Nephron progenitor cell (in vitro differentiated cells): ENCODE measurements at regions not wholly inside any gene's neighbourhood (a gene's known extent, or its start where the extent isn't known, plus 50 kb on each side); places are given as distances from the start of the nearest gene placed in this dataset.

Experiments used
- DNase-seq: peaks from one replicate; pipeline ENCODE4 v3.0.0; 2021
- H3K27ac Mint-ChIP-seq: 2 replicates; pipeline ENCODE4 v1.8.0; 2021; ENCODE audit warnings: mild to moderate bottlenecking, moderate library complexity, mixed read lengths
- H3K27me3 Mint-ChIP-seq: 2 replicates; pipeline ENCODE4 v1.8.0; 2021; ENCODE audit warnings: mild to moderate bottlenecking, low read depth, mixed read lengths; ENCODE audit not compliant: poor library complexity
- H3K36me3 Mint-ChIP-seq: 2 replicates; pipeline ENCODE4 v1.8.0; 2021; ENCODE audit warnings: low read depth, mixed read lengths
- H3K4me1 Mint-ChIP-seq: 2 replicates; pipeline ENCODE4 v1.8.0; 2021; ENCODE audit warnings: mixed read lengths
- H3K4me3 Mint-ChIP-seq: 2 replicates; pipeline ENCODE4 v1.8.0; 2021; ENCODE audit warnings: mild to moderate bottlenecking, moderate library complexity, mixed read lengths
- H3K9me3 Mint-ChIP-seq: 2 replicates; pipeline ENCODE4 v1.8.0; 2021; ENCODE audit warnings: mild to moderate bottlenecking, moderate library complexity, mixed read lengths
- CTCF ChIP-seq: fragments of 200-600 bp; sonication (generic); IDR thresholded peaks from 2 replicates; pipeline ENCODE4 v1.5.0; 2021; ENCODE audit warnings: antibody characterized with exemption

DNA sequence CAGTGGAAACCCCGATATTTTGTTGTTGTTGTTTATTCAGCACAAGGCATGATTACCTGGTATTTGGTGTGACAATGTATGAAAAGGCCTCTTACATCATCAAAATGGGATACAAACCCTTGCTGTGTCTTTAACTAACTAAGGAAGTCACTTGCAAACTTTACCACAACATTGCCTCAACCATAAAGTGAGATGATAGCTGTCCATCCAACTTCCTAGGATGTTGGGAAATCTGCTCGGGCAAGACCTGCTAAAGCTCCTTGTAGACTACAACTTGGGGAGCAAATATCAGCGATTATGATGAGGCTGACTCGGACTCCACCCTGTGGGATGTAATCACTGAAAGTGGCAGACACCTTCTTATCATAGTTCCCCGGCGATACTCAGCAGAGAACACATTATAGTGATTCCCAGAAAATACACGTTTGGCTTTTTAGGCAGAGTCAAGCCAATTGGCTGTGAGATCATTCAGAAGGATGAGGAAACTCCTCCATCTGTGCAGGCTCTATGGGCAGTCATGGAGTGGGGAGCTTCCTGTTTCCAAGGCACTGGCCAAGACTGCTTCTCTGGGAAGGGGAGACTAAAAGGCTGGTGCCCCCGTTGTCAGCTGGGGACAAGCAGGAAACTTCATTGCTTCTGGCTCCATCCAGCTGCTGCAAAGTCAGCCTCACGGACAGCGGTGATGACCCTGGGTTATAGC is 289.0 kb downstream of the RNF144A start:
- no peak for TF ChIP-seq CTCF
- no peak for DNase-seq
- Mint-ChIP-seq H3K36me3 (no peaks in the 10 kb centered on the region), H3K9me3 (no peaks in the 10 kb centered on the region), H3K27me3 (no peaks in the 10 kb centered on the region), H3K4me1 (peaks cover 64% of the 10 kb centered on the region), H3K4me3 (no peak overlapping the region), H3K27ac (no peak overlapping the region)

- H3K9me3 Mint-ChIP-seq: no peaks in the 10 kb centered on the region
- TF ChIP-seq CTCF: no peak
- H3K36me3 Mint-ChIP-seq: no peaks in the 10 kb centered on the region
- no peaks in the 10 kb centered on the region for H3K27me3 Mint-ChIP-seq
- H3K4me1 Mint-ChIP-seq: peaks cover 56% of the 10 kb centered on the region
- no peak for DNase-seq
- peak overlapping the region; percentile 39 for H3K27ac Mint-ChIP-seq
- no peak overlapping the region for H3K4me3 Mint-ChIP-seq
Observed at GRCh38 chr2:7207631-7208030, 290.4 kb downstream of the RNF144A start.

- DNase-seq: no peak
- H3K36me3 Mint-ChIP-seq: no peaks in the 10 kb centered on the region
- no peaks in the 10 kb centered on the region for H3K9me3 Mint-ChIP-seq
- no peaks in the 10 kb centered on the region for H3K27me3 Mint-ChIP-seq
- no peak overlapping the region for H3K4me3 Mint-ChIP-seq
- no peak for TF ChIP-seq CTCF
- H3K27ac Mint-ChIP-seq: no peak overlapping the region
- peaks cover 42% of the 10 kb centered on the region for H3K4me1 Mint-ChIP-seq
Observed at GRCh38 chr2:7209757-7210555, 292.7 kb downstream of the RNF144A start.

- Mint-ChIP-seq H3K9me3 (no peaks in the 10 kb centered on the region), H3K36me3 (no peaks in the 10 kb centered on the region), H3K27me3 (no peaks in the 10 kb centered on the region), H3K4me1 (peaks cover 37% of the 10 kb centered on the region), H3K27ac (no peak overlapping the region), H3K4me3 (no peak overlapping the region)
- TF ChIP-seq CTCF: no peak
- DNase-seq: no peak
Observed at GRCh38 chr2:7210712-7211111, 293.5 kb downstream of the RNF144A start.

DNA sequence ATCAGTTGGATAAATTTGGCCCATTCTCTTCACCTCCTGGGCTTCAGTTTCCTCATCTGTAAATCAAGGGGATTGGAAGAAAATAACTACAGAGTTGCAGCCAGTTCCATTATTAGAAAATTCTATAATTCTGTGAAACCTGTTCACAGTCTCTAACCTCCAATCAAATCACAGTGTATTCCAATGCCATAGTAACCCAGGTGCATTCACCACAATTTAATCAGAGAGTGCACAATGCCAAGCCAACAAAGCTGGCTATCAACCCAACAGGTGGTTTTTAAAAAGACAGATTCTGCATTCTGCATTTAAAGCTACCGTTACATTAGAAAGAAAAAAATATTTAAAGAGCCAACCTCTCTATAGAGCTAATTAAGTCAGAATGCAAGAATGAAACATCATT is 308.6 kb downstream of the RNF144A start:
- no peaks in the 10 kb centered on the region for H3K4me1 Mint-ChIP-seq

More for the DNA sequence above, 308.6 kb downstream of the RNF144A start:
- Mint-ChIP-seq H3K4me3 (no peak overlapping the region), H3K9me3 (peaks cover 25% of the 10 kb centered on the region), H3K36me3 (peaks cover 5% of the 10 kb centered on the region), H3K27me3 (peaks cover 3% of the 10 kb centered on the region), H3K27ac (no peak overlapping the region)
- DNase-seq: no peak
- no peak for TF ChIP-seq CTCF
